EL (cell line): ENCODE measurements at regions not wholly inside any gene's neighbourhood (a gene's known extent, or its start where the extent isn't known, plus 50 kb on each side); places are given as distances from the start of the nearest gene placed in this dataset.
A peak's percentile ranks its signal among the peaks of the same experiment; 100 is the strongest.

Source experiments
- DNase-seq: peaks from one replicate; pipeline ENCODE4 v3.0.0-alpha.2; 2016

- no peak for DNase-seq
These were observed 183.2 kb upstream of the STAC start for GRCh38 chr3:36197151-36197550.

- no peak for DNase-seq
These were observed 178.8 kb upstream of the STAC start for GRCh38 chr3:36201546-36201945.

GRCh38 chr3:36206956-36207580 is 173.2 kb upstream of the STAC start:
- DNase-seq = no peak

GRCh38 chr3:36210840-36211651 is 169.3 kb upstream of the STAC start:
- no peak for DNase-seq

GRCh38 chr3:36211652-36211999 is 168.7 kb upstream of the STAC start:
- DNase-seq = no peak

- DNase-seq = peak; percentile 81
These were observed 168.1 kb upstream of the STAC start for GRCh38 chr3:36212251-36212650.

- no peak for DNase-seq
These were observed 165.8 kb upstream of the STAC start for GRCh38 chr3:36214460-36214859.

- DNase-seq = no peak
These were observed 165.1 kb upstream of the STAC start for GRCh38 chr3:36215241-36215640.

- peak; percentile 81 for DNase-seq
These were observed 160.9 kb upstream of the STAC start for GRCh38 chr3:36219398-36219797.

GRCh38 chr3:36220173-36220572 is 160.1 kb upstream of the STAC start:
- no peak for DNase-seq

GRCh38 chr3:36221975-36222374 is 158.3 kb upstream of the STAC start:
- DNase-seq = no peak

- no peak for DNase-seq
These were observed 152.3 kb upstream of the STAC start for GRCh38 chr3:36227980-36228379.

- no peak for DNase-seq
These were observed 150.8 kb upstream of the STAC start for GRCh38 chr3:36229496-36229895.

GRCh38 chr3:36232797-36233489 is 147.4 kb upstream of the STAC start:
- no peak for DNase-seq

GRCh38 chr3:36244728-36245127 is 135.6 kb upstream of the STAC start:
- peak; percentile 81 for DNase-seq

GRCh38 chr3:36248374-36248773 is 131.9 kb upstream of the STAC start:
- no peak for DNase-seq

GRCh38 chr3:36250191-36250590 is 130.1 kb upstream of the STAC start:
- no peak for DNase-seq

- DNase-seq = no peak
These were observed 123.0 kb upstream of the STAC start for GRCh38 chr3:36257158-36257852.

- no peak for DNase-seq
These were observed 121.9 kb upstream of the STAC start for GRCh38 chr3:36258421-36258820.

- DNase-seq = no peak
These were observed 120.7 kb upstream of the STAC start for GRCh38 chr3:36259580-36259979.

GRCh38 chr3:36269274-36269673 is 111.0 kb upstream of the STAC start:
- DNase-seq = no peak

- DNase-seq = no peak
These were observed 97.5 kb upstream of the STAC start for GRCh38 chr3:36282766-36283165.

- no peak for DNase-seq
These were observed 85.0 kb upstream of the STAC start for GRCh38 chr3:36295296-36295695.

- no peak for DNase-seq
These were observed 83.1 kb upstream of the STAC start for GRCh38 chr3:36297195-36297594.
